Stimulated activated CD4-positive, alpha-beta T cell treated with anti-CD3 and anti-CD28 coated beads, Interleukin-4, amount 100 ng/mL, for 24 hours (primary cell): ENCODE measurements at regions not wholly inside any gene's neighbourhood (a gene's known extent, or its start where the extent isn't known, plus 50 kb on each side); places are given as distances from the start of the nearest gene placed in this dataset.
"Not testable (repeated sequence)": the region's sequence is repeated elsewhere in the genome, so short reads cannot be mapped to it uniquely, and the experiment has no call there.

ENCODE experiments used
- DNase-seq: peaks from one replicate; pipeline ENCODE4 v3.0.0-alpha.2; 2020

- no peak for DNase-seq
Observed at GRCh38 chr17:72372185-72372584, 251.4 kb downstream of the SOX9 start.

GRCh38 chr17:72373910-72374741 is 253.3 kb downstream of the SOX9 start:
- DNase-seq: no peak

GRCh38 chr17:72376526-72377345 is 255.9 kb downstream of the SOX9 start:
- no peak for DNase-seq

GRCh38 chr17:72378414-72379390 is 257.9 kb downstream of the SOX9 start:
- no peak for DNase-seq

GRCh38 chr17:72379516-72379915 is 258.7 kb downstream of the SOX9 start:
- no peak for DNase-seq

- DNase-seq: no peak
Observed at GRCh38 chr17:72380120-72380519, 259.3 kb downstream of the SOX9 start.

- DNase-seq: no peak
Observed at GRCh38 chr17:72380737-72381136, 259.9 kb downstream of the SOX9 start.

GRCh38 chr17:72381597-72382397 is 261.0 kb downstream of the SOX9 start:
- no peak for DNase-seq

GRCh38 chr17:72382971-72383722 is 262.3 kb downstream of the SOX9 start:
- no peak for DNase-seq

- no peak for DNase-seq
Observed at GRCh38 chr17:72385475-72385874, 264.7 kb downstream of the SOX9 start.

GRCh38 chr17:72386173-72386572 is 265.4 kb downstream of the SOX9 start:
- DNase-seq: not testable (repeated sequence)

- no peak for DNase-seq
Observed at GRCh38 chr17:72386619-72387237, 265.9 kb downstream of the SOX9 start.

- DNase-seq: no peak
Observed at GRCh38 chr17:72387487-72387886, 266.7 kb downstream of the SOX9 start.

- no peak for DNase-seq
Observed at GRCh38 chr17:72387969-72388368, 267.1 kb downstream of the SOX9 start.

GRCh38 chr17:72388765-72389473 is 268.1 kb downstream of the SOX9 start:
- DNase-seq: no peak

GRCh38 chr17:72390675-72391508 is 270.1 kb downstream of the SOX9 start:
- DNase-seq: no peak

GRCh38 chr17:72392056-72393010 is 271.5 kb downstream of the SOX9 start:
- DNase-seq: no peak

- no peak for DNase-seq
Observed at GRCh38 chr17:72393553-72393952, 272.7 kb downstream of the SOX9 start.
